ACC112 (cell line): ENCODE measurements at regions not wholly inside any gene's neighbourhood (a gene's known extent, or its start where the extent isn't known, plus 50 kb on each side); places are given as distances from the start of the nearest gene placed in this dataset.

Source experiments
- H2AFZ ChIP-seq: fragments of 200-600 bp; sonication (generic); one replicate; pipeline ENCODE4 v1.6.0; 2017; ENCODE audit warnings: antibody characterized with exemption, low read length; ENCODE audit not compliant: unreplicated experiment
- H3K27ac ChIP-seq: fragments of 200-600 bp; sonication (generic); 2 replicates; pipeline ENCODE4 v1.5.1; 2014; ENCODE audit warnings: low read depth, mild to moderate bottlenecking, antibody characterized with exemption, low read length, moderate library complexity
- H3K27me3 ChIP-seq: fragments of 200-600 bp; sonication (generic); 2 replicates; pipeline ENCODE4 v1.6.1; 2014; ENCODE audit warnings: mild to moderate bottlenecking, antibody characterized with exemption, low read length, moderate library complexity, mixed read lengths; ENCODE audit not compliant: insufficient read depth
- H3K36me3 ChIP-seq: fragments of 200-600 bp; sonication (generic); 2 replicates; pipeline ENCODE4 v1.6.1; 2016; ENCODE audit warnings: mild to moderate bottlenecking, antibody characterized with exemption, low read length, moderate library complexity, mixed read lengths; ENCODE audit not compliant: insufficient read depth
- H3K4me1 ChIP-seq: fragments of 200-600 bp; sonication (generic); one replicate; pipeline ENCODE4 v1.6.1; 2016; ENCODE audit warnings: low read length, mixed read lengths; ENCODE audit not compliant: insufficient read depth, unreplicated experiment, control insufficient read depth
- H3K4me3 ChIP-seq: fragments of 200-600 bp; sonication (generic); 2 replicates; pipeline ENCODE4 v1.5.1; 2014; ENCODE audit warnings: mild to moderate bottlenecking, low read depth, low read length
- H3K79me2 ChIP-seq: fragments of 200-600 bp; sonication (generic); one replicate; pipeline ENCODE4 v1.6.0; 2016; ENCODE audit warnings: low read length; ENCODE audit not compliant: control insufficient read depth, unreplicated experiment, insufficient read depth

DNA sequence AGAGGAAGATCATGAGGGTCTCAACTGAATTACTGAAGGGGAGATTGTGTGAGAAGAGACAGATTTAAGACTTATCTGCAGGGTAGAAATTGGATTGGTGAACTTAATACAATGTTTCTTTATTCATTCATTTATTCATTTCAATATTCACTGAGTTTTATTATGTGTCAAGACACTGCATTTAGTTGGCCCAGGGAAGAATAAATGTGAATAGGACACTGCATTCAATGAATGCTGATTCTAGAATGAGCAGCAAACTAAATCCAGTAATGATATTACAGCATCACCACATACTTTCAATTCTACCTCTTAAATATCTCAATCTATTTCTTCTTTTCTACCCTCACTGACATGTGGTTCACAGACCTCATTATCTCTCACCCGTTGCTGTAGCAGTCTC lies 149.0 kb upstream of the TACR1 start:
- Histone ChIP-seq H2AFZ (no peak overlapping the region), H3K79me2 (no peaks in the 10 kb centered on the region), H3K27ac (no peak overlapping the region), H3K36me3 (no peaks in the 10 kb centered on the region), H3K4me3 (no peak overlapping the region), H3K27me3 (no peaks in the 10 kb centered on the region; the same call in 1 of the 2 replicates), H3K4me1 (no peaks in the 10 kb centered on the region)

DNA sequence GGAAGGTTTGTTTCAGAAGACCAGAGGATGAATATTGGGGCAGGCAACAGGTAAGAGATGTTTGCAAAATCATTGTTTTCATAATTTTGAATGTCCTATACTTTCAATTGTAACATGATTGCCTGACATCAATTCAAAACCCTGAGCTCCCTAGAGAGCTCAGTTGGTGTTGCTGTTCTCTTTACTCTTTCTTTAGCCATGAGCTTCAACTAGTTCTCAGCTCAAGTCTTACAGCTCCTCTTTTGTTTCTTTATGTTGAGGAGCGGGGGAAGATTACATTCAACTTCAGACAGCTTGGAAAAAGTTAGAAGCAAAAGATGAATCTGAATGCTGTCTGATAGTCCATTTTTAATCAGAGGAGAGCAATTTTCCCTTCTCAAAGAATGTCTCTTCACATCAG lies 144.8 kb upstream of the TACR1 start:
- Histone ChIP-seq H2AFZ (no peak overlapping the region), H3K4me3 (no peak overlapping the region), H3K27ac (no peak overlapping the region), H3K27me3 (no peaks in the 10 kb centered on the region), H3K36me3 (no peaks in the 10 kb centered on the region), H3K4me1 (peaks cover 8% of the 10 kb centered on the region), H3K79me2 (no peaks in the 10 kb centered on the region)

GRCh38 chr2:75342504-75343175 lies 143.3 kb upstream of the TACR1 start:
- Histone ChIP-seq H3K36me3 (no peaks in the 10 kb centered on the region), H2AFZ (no peak overlapping the region), H3K4me1 (peaks cover 8% of the 10 kb centered on the region), H3K79me2 (no peaks in the 10 kb centered on the region), H3K4me3 (no peak overlapping the region), H3K27me3 (no peaks in the 10 kb centered on the region), H3K27ac (no peak overlapping the region)

DNA sequence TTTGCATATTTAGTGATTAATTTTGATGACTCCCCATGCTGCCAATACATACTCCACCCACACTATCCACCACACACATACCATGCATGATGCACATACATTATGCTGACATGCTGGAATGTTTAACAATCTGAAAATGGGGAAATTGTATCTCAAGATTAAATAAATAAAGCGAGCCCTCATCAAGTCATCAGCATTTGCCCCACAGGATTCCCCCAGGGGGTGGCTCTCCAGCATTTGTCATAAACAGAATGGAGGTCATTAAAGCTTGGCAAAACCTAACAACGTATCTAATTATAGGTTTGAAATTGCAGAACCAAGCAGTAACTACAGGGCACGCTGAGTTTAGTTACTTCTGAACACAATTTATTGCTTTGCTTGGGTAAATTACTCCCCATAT lies 141.2 kb upstream of the TACR1 start:
- Histone ChIP-seq H3K79me2 (no peaks in the 10 kb centered on the region), H3K4me1 (peaks cover 8% of the 10 kb centered on the region), H3K27me3 (no peaks in the 10 kb centered on the region), H3K36me3 (no peaks in the 10 kb centered on the region), H2AFZ (peak overlapping the region; percentile 99), H3K27ac (peak overlapping the region; percentile 56), H3K4me3 (peak overlapping the region; percentile 71)

DNA sequence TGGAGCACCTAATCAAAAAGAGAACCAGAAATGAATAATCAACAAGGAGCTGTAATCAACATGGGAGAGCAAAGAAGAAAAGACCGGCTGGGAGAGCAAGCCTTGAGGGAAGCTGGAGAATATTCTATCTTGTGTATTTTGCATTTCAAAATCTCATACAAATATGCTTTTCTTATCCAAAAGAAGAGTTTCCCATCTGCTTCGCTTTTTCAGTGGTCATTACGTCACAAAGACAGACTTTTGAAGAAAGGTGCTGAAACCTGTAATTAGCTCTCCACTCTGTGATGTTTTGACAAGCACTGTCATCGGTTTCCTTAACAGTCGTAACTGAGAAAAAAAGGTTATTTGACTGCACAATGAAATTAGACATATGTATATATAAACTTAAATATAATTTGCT lies 139.1 kb upstream of the TACR1 start:
- no peak overlapping the region for H3K27ac ChIP-seq
- no peaks in the 10 kb centered on the region for H3K36me3 ChIP-seq
- H3K4me3 ChIP-seq = no peak overlapping the region
- H3K79me2 ChIP-seq = no peaks in the 10 kb centered on the region
- H3K4me1 ChIP-seq = peaks cover 8% of the 10 kb centered on the region
- no peaks in the 10 kb centered on the region for H3K27me3 ChIP-seq
- H2AFZ ChIP-seq = no peak overlapping the region

DNA sequence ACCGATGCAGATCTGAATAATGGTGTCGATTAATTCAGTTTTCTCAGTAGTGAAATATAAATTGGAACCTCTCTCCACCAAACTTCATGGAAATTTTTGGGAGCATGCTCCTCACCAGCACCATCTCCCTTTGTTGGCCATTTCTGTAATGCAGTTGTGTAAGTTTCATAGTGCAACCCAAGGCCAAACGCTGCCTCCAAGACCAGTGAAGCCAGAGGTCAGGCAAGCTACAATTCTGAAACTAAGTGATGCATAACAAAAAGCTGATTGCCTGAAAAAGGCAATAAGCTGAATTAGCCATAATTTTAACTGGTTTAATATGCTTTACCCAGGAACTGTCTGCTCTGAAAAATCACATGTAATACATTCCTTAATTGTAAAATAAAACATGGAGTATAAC lies 138.3 kb upstream of the TACR1 start:
- H3K36me3 ChIP-seq = no peaks in the 10 kb centered on the region
- no peak overlapping the region for H3K27ac ChIP-seq
- peaks cover 8% of the 10 kb centered on the region for H3K4me1 ChIP-seq
- no peaks in the 10 kb centered on the region for H3K27me3 ChIP-seq
- H3K79me2 ChIP-seq = no peaks in the 10 kb centered on the region
- no peak overlapping the region for H2AFZ ChIP-seq
- H3K4me3 ChIP-seq = no peak overlapping the region

DNA sequence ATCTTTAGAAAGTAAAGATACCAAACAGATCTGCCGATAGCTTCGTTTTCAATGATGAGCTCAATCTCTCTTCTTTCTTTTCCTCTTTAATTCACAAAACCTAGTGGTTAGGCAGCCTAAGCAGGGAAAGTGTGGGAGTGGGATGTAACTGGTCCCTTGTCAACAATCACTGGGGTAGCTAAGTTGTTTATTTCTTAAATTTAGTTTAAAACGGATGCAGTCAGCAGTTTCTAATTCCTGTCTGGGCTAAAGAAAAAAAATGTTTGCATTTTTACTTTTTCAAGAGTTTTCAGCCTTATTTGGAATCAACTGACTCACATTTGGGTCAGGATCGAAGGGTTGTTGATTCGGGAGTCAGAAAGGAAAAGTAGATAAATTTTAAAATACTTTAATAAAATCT lies 137.7 kb upstream of the TACR1 start:
- Histone ChIP-seq H3K4me1 (peaks cover 8% of the 10 kb centered on the region), H3K27ac (no peak overlapping the region), H3K4me3 (no peak overlapping the region), H2AFZ (no peak overlapping the region), H3K36me3 (no peaks in the 10 kb centered on the region), H3K79me2 (no peaks in the 10 kb centered on the region), H3K27me3 (no peaks in the 10 kb centered on the region)

GRCh38 chr2:75336451-75336850 lies 137.1 kb upstream of the TACR1 start:
- H3K27ac ChIP-seq = no peak overlapping the region
- no peaks in the 10 kb centered on the region for H3K36me3 ChIP-seq
- H2AFZ ChIP-seq = no peak overlapping the region
- no peaks in the 10 kb centered on the region for H3K79me2 ChIP-seq
- H3K4me3 ChIP-seq = no peak overlapping the region
- no peaks in the 10 kb centered on the region for H3K27me3 ChIP-seq
- H3K4me1 ChIP-seq = peaks cover 8% of the 10 kb centered on the region

DNA sequence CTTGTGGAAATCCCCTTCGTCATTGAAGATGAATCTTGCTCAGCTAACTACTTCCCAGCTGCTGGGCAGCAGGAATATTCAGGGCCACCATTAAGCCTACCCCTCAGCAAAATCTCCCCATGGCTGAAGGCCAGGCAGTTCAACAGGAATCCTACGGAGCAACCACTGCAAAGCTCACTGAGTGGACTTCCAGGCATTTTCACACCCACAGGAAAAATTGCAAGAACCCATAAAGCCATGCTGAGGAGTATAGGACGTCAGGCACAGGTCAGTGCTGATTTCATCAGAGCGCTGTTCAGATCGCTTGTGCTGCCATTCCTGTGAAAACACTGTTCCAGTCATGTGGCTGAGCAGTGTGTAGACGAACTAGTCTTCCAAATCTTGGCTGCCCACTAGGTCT lies 134.8 kb upstream of the TACR1 start:
- H2AFZ ChIP-seq = no peak overlapping the region
- H3K4me1 ChIP-seq = no peaks in the 10 kb centered on the region
- no peaks in the 10 kb centered on the region for H3K27me3 ChIP-seq

GRCh38 chr2:75333646-75334045 lies 134.3 kb upstream of the TACR1 start:
- Histone ChIP-seq H2AFZ (no peak overlapping the region), H3K79me2 (no peaks in the 10 kb centered on the region), H3K36me3 (no peaks in the 10 kb centered on the region), H3K4me3 (no peak overlapping the region), H3K27me3 (no peaks in the 10 kb centered on the region), H3K4me1 (no peaks in the 10 kb centered on the region), H3K27ac (no peak overlapping the region)

More for the DNA sequence above, 134.8 kb upstream of the TACR1 start:
- H3K79me2 ChIP-seq = no peaks in the 10 kb centered on the region
- H3K27ac ChIP-seq = no peak overlapping the region
- no peaks in the 10 kb centered on the region for H3K36me3 ChIP-seq
- no peak overlapping the region for H3K4me3 ChIP-seq

DNA sequence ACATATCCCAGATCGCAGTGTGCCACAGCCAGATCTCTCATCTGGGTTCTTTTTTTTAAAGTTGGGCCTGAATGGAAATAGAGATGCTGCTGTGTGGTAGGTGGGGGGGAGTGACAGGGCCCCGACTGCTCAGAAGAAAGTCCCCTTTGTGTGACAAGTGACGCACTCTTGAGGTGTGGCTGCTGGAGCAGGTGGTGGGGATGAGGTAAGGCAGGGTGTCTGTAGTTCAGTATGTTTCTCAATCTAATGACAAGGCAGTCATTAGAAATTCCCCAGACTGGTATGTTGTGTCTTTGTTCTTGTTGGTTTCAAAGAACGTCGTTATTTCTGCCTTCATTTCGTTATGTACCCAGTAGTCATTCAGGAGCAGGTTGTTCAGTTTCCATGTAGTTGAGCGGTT lies 128.8 kb upstream of the TACR1 start:
- no peaks in the 10 kb centered on the region for H3K4me1 ChIP-seq
- no peak overlapping the region for H3K27ac ChIP-seq
- H3K4me3 ChIP-seq = no peak overlapping the region
- no peak overlapping the region for H2AFZ ChIP-seq
- no peaks in the 10 kb centered on the region for H3K36me3 ChIP-seq
- no peaks in the 10 kb centered on the region for H3K79me2 ChIP-seq
- H3K27me3 ChIP-seq = peaks cover 4% of the 10 kb centered on the region
